GM13976 (cell line): ENCODE measurements at regions not wholly inside any gene's neighbourhood (a gene's known extent, or its start where the extent isn't known, plus 50 kb on each side); places are given as distances from the start of the nearest gene placed in this dataset.

ENCODE experiments used
- DNase-seq: peaks from one replicate; pipeline ENCODE4 v3.0.0; 2012; ENCODE audit warnings: low spot score
- CTCF ChIP-seq: IDR thresholded peaks from 2 replicates; pipeline ENCODE4 v1.5.1; 2012; ENCODE audit warnings: borderline replicate concordance, mild to moderate bottlenecking; ENCODE audit not compliant: insufficient read depth; ENCODE audit errors: extremely low read depth, missing control alignments, control extremely low read depth
- in situ Hi-C: fragments of 300-500 bp; cut with MboI; formaldehyde crosslinking; loops from one replicate; pipeline ENCODE4 v1.12.0; 2022; ENCODE audit warnings: low sequenced_read_pairs, mixed read lengths, inconsistent platforms; ENCODE audit not compliant: unreplicated experiment

DNA sequence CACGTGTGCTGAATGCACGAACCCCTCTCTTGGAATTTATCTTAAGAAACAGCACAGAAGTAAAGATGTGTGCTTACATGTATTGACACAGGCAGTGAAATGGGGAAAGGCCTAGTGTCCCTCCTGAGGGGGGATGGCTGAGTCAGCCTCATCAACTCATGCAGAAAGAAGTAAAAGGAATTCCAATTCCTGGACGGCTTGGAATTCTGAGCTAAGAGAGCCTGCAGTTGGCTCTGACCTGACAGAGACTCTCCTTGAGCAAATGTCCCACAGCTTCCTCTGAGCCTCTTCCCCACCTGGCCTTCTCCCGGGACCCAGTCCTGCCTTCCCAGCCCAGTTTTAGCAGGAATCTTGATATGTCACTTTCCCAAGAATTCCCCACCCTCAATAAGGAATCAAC lies 542.4 kb upstream of the ADARB2 start:
- in situ Hi-C loops, result no loop called here
- no peak for DNase-seq
- TF ChIP-seq CTCF, result no peak

DNA sequence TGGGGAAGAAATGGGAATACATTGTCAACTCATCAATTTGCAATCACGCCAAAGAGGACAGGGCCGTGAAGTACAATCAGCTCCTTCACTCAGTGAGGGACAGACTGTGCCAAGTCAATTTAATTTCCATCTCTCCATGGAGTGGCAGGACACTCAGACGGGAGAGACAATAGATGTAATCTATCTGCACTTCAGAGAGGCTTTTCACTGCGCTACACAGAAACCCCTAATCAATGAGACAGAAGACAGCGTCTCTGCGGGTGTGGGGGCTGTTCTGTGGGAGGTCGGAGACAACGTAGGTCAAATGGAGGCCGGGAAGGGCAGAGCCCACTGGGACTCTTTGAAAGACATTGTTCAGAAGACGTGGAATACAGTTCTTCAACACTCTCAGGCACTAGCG lies 541.0 kb upstream of the ADARB2 start:
- in situ Hi-C loops, result no loop called here
- no peak for TF ChIP-seq CTCF
- no peak for DNase-seq

DNA sequence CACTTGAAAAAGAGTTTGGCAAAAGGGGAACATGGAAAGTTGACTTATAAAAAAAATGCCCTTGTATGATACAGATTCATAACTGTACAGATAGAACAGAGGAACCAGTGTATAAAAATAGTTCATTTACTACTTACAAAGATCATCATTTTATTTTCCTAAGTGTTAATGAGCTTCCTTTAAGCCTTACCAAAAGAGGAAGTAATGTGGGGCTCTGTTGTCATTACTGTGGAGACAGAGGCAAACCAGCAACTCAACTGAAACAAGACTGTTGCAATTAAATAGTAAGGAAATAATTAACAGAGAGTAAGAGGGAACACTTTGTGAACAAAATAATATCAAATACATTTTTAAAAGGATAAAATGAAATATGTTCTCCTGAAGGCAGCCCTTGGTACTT lies 526.2 kb upstream of the ADARB2 start:
- TF ChIP-seq CTCF, result no peak
- no peak for DNase-seq
- in situ Hi-C loops, result no loop called here

DNA sequence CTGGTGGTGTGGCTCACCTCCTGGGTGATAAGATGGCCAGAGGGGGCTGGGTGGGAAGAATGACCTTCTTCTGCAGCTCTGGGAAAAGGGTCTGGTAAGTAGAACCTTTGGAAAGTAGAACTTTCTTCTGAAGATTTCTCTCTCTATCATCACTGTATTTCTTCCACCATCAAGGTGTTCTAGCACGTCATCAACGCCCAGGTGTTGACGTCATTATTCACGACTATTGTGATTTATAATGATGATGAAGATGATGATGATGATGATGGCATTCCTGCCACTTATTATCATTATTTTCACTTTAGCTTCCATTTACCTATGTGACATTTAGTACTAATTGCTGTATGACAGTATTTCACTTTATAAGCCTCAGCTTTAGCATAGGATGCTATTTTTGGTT lies 525.6 kb upstream of the ADARB2 start:
- DNase-seq, result no peak
- TF ChIP-seq CTCF, result no peak
- in situ Hi-C loops, result no loop called here

DNA sequence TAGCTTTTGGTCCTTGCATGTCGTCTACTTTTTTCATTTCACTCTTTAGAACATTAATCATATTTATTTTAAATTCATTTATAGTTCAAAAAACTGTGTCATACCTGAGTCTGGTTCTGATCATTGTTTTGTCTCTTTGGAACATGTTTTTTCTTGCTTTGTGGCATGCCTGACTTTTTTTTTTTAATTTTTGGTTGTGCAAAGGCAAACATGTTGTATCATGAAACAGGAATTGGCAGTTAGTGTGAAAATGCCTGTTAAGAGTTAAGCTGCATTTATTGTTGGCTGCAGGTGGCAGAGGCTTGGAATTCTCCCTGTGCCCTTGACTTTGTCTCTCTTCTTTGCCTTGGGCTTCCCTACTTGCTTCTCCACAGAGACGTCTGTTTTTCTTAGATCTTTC lies 525.0 kb upstream of the ADARB2 start:
- in situ Hi-C loops, result no loop called here
- no peak for TF ChIP-seq CTCF
- DNase-seq, result no peak

DNA sequence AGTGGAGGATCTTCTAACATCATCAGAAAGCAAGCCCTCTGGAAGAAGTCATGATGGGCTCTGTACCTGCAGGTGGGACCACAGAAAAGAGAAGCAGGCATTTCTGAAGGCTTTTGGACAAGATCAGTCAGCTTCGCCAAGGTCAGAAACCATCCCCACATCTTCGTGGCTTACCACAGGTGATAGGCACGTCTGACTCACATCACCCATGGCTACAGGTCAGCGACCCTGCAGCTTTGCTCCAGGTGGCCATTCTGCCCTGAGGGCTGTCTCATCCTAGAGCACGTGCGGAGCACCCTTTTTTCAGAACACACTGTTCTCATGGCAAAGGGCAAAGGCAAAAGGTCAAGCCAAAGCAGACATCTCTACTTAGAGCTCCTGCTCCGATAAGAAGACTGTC lies 518.9 kb upstream of the ADARB2 start:
- no peak for TF ChIP-seq CTCF
- DNase-seq, result no peak
- in situ Hi-C loops, result no loop called here

DNA sequence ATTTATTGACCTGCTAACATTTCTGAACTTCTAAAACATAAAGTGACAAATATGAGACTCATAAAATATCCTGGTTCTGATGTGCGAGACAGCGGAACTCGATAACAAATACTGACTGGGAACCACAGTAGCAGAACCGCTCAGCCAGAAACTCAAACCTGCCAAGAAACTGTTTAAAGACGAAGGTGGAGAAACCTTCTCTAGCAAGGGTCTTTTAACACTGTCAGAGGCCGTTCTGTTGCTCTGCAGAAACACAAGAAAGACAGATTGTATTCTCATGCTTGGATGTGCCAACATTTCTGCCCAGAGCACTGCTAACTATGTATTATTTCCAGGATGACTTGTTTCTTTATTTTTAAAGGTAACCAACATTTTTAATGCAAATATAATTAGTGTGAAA lies 514.8 kb upstream of the ADARB2 start:
- in situ Hi-C loops, result no loop called here
- no peak for TF ChIP-seq CTCF
- no peak for DNase-seq
